ENCODE measurements at regions not wholly inside any gene's neighbourhood (a gene's known extent, or its start where the extent isn't known, plus 50 kb on each side); places are given as distances from the start of the nearest gene placed in this dataset.

- no peak for TF ChIP-seq CTCF (IDR thresholded peaks at IDR 0.05; ENCODE audit: low read depth, low read length, missing input control)
- TF ChIP-seq GABPA (IDR thresholded peaks at IDR 0.05 in 1 of 2, conservative IDR thresholded peaks at IDR 0.05 in 1 of 2): no peak
- TF ChIP-seq, protein P1, sequence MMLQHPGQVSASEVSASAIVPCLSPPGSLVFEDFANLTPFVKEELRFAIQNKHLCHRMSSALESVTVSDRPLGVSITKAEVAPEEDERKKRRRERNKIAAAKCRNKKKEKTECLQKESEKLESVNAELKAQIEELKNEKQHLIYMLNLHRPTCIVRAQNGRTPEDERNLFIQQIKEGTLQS (IDR thresholded peaks at IDR 0.05): no peak
- TF ChIP-seq SP1 (IDR thresholded peaks at IDR 0.05): no peak
- no peak for TF ChIP-seq JUND (IDR thresholded peaks at IDR 0.05)
Measured at GRCh38 chr13:90230311-90230710, 1117.2 kb upstream of the MIR17HG start.

Data from liver (tissue), 3 donors.